CD8-positive, alpha-beta memory T cell (primary cell): ENCODE measurements at regions not wholly inside any gene's neighbourhood (a gene's known extent, or its start where the extent isn't known, plus 50 kb on each side); places are given as distances from the start of the nearest gene placed in this dataset.

Source experiments
- CTCF ChIA-PET: fragments of 350-600 bp; sonication (Branson Sonifier 250); formaldehyde crosslinking; loops from one replicate; lab custom pipeline; 2021; ENCODE audit warnings: antibody characterized with exemption; lab: Charles Lee
- POLR2A ChIA-PET: fragments of 350-600 bp; sonication (Branson Sonifier 250); formaldehyde crosslinking; loops from one replicate; lab custom pipeline; 2021; ENCODE audit warnings: antibody characterized with exemption; lab: Charles Lee
- DNase-seq, 5 donors: peaks; one replicate each; pipeline versions ENCODE4 v3.0.0 to v3.0.0-alpha.2; 2020 to 2022; ENCODE audit warnings: mixed read lengths in 1 of 5
- H3K27ac ChIP-seq: one replicate; pipeline ENCODE4 v1.7.0; 2013; ENCODE audit warnings: low read depth, mild to moderate bottlenecking, low read length, moderate library complexity
- H3K27me3 ChIP-seq: 2 replicates; pipeline ENCODE4 v1.7.0; 2013; ENCODE audit warnings: low read length, mild to moderate bottlenecking; ENCODE audit not compliant: insufficient read depth, poor library complexity, severe bottlenecking
- H3K36me3 ChIP-seq: 2 replicates; pipeline ENCODE4 v1.7.0; 2013; ENCODE audit warnings: mild to moderate bottlenecking, low read length, moderate library complexity; ENCODE audit not compliant: insufficient read depth
- H3K4me1 ChIP-seq: 2 replicates; pipeline ENCODE4 v1.7.0; 2013; ENCODE audit warnings: mild to moderate bottlenecking, low read length, moderate library complexity; ENCODE audit not compliant: insufficient read depth
- H3K4me3 ChIP-seq: 2 replicates; pipeline ENCODE4 v1.7.0; 2013; ENCODE audit warnings: mild to moderate bottlenecking, low read length
- H3K9me3 ChIP-seq: 2 replicates; pipeline ENCODE4 v1.7.0; 2013; ENCODE audit warnings: mild to moderate bottlenecking, low read length
- H3K27ac Mint-ChIP-seq, 8 donors: one replicate each; pipeline ENCODE4 v1.8.0; 2020 to 2021; ENCODE audit warnings: mixed read lengths in 8 of 8, mild to moderate bottlenecking in 6 of 8, inconsistent platforms in 3 of 8, moderate library complexity in 3 of 8
- H3K27me3 Mint-ChIP-seq, 2 donors: one replicate each; pipeline ENCODE4 v1.8.0; 2020 to 2021; ENCODE audit warnings: mixed read lengths in 2 of 2, mild to moderate bottlenecking in 1 of 2, moderate library complexity in 1 of 2
- H3K36me3 Mint-ChIP-seq, 3 donors: one replicate each; pipeline ENCODE4 v1.8.0; 2020 to 2021; ENCODE audit warnings: mixed read lengths in 3 of 3, inconsistent platforms in 1 of 3, mild to moderate bottlenecking in 1 of 3
- H3K4me1 Mint-ChIP-seq, 3 donors: one replicate each; pipeline ENCODE4 v1.8.0; 2020 to 2021; ENCODE audit warnings: mixed read lengths in 3 of 3, inconsistent platforms in 1 of 3, mild to moderate bottlenecking in 1 of 3
- H3K4me3 Mint-ChIP-seq, 7 donors: one replicate each; pipeline ENCODE4 v1.8.0; 2020 to 2021; ENCODE audit warnings: mixed read lengths in 7 of 7, mild to moderate bottlenecking in 6 of 7, moderate library complexity in 4 of 7, inconsistent platforms in 2 of 7
- H3K9me3 Mint-ChIP-seq, 5 donors: one replicate each; pipeline ENCODE4 v1.8.0; 2020 to 2022; ENCODE audit warnings: mixed read lengths in 5 of 5, mild to moderate bottlenecking in 3 of 5, moderate library complexity in 2 of 5, inconsistent platforms in 1 of 5

DNA sequence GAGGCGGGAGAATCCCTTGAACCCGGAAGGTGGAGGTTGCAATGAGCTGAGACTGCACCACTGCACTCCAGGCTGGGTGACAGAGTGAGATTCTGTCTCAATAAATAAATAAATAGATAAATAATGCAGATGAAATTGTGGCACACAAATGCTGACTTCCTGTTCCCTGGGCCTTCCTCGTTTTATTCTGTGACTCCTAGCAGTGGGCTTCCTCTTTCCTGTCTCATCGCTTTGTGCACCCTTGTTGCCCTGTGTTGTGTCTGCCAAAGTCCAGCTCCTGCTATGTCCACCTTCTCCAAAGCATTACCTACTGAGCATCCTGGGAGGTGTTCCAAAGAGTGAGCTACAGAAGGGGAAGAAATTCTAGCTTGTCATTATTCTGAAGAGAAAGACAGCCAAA lies 100.2 kb upstream of the TIAM2 start:
- Histone ChIP-seq H3K9me3 (no peaks in the 10 kb centered on the region), H3K27me3 (no peaks in the 10 kb centered on the region), H3K36me3 (no peaks in the 10 kb centered on the region), H3K27ac (no peak overlapping the region), H3K4me1 (no peaks in the 10 kb centered on the region), H3K4me3 (no peak overlapping the region)
- H3K4me1 Mint-ChIP-seq: peaks cover 0 to 2% (median 0%) of the 10 kb centered on the region in 3 donors
- no peaks in the 10 kb centered on the region for H3K9me3 Mint-ChIP-seq
- peaks cover 3 to 25% (median 10%) of the 10 kb centered on the region in 3 donors for H3K36me3 Mint-ChIP-seq
- H3K27ac Mint-ChIP-seq: peak overlapping the region in 3 of 8 donors; percentile 76 to 95 (median 79)
- H3K27me3 Mint-ChIP-seq: no peaks in the 10 kb centered on the region
- no peak for DNase-seq
- no peak overlapping the region for H3K4me3 Mint-ChIP-seq
- POLR2A ChIA-PET: no interaction called here
- CTCF ChIA-PET: no interaction called here

DNA sequence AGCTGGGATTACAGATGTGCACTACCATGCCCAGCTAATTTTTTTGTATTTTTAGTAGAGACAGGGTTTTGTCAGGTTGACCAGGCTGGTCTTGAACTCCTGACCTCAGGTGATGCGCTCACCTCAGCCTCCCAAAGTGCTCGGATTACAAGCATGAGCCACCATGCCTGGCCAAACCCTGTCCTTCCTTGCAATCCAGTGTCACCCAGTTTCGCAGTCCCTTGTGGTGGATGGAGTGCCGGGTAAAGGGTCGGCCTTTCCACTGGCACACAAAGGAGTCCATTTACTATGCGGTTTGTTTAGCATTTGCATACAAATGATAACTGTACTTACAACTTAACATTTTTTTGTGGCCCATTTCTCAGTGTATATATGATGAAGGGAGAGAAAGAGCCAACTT lies 99.3 kb upstream of the TIAM2 start:
- no peaks in the 10 kb centered on the region for H3K27me3 Mint-ChIP-seq
- peaks cover 0 to 2% (median 0%) of the 10 kb centered on the region in 3 donors for H3K4me1 Mint-ChIP-seq
- Histone ChIP-seq H3K36me3 (no peaks in the 10 kb centered on the region), H3K4me1 (no peaks in the 10 kb centered on the region), H3K4me3 (no peak overlapping the region), H3K27me3 (no peaks in the 10 kb centered on the region), H3K9me3 (no peaks in the 10 kb centered on the region), H3K27ac (no peak overlapping the region)
- peaks cover 3 to 32% (median 10%) of the 10 kb centered on the region in 3 donors for H3K36me3 Mint-ChIP-seq
- ChIA-PET POLR2A (no interaction called here), CTCF (no interaction called here)
- no peak overlapping the region for H3K27ac Mint-ChIP-seq
- H3K9me3 Mint-ChIP-seq: no peaks in the 10 kb centered on the region
- H3K4me3 Mint-ChIP-seq: no peak overlapping the region
- no peak for DNase-seq

- peaks cover 3 to 33% (median 9%) of the 10 kb centered on the region in 3 donors for H3K36me3 Mint-ChIP-seq
- no peaks in the 10 kb centered on the region for H3K4me1 ChIP-seq
- POLR2A ChIA-PET: no interaction called here
- peaks cover 0 to 2% (median 0%) of the 10 kb centered on the region in 3 donors for H3K4me1 Mint-ChIP-seq
- H3K27me3 Mint-ChIP-seq: no peaks in the 10 kb centered on the region
- DNase-seq: no peak
- H3K27me3 ChIP-seq: no peaks in the 10 kb centered on the region
- H3K27ac Mint-ChIP-seq: no peak overlapping the region
- no peaks in the 10 kb centered on the region for H3K9me3 ChIP-seq
- no peaks in the 10 kb centered on the region for H3K9me3 Mint-ChIP-seq
- H3K4me3 ChIP-seq: no peak overlapping the region
- H3K27ac ChIP-seq: no peak overlapping the region
- no peaks in the 10 kb centered on the region for H3K36me3 ChIP-seq
- CTCF ChIA-PET: no interaction called here
- no peak overlapping the region for H3K4me3 Mint-ChIP-seq
These were observed 96.3 kb upstream of the TIAM2 start for GRCh38 chr6:154898821-154899220.

DNA sequence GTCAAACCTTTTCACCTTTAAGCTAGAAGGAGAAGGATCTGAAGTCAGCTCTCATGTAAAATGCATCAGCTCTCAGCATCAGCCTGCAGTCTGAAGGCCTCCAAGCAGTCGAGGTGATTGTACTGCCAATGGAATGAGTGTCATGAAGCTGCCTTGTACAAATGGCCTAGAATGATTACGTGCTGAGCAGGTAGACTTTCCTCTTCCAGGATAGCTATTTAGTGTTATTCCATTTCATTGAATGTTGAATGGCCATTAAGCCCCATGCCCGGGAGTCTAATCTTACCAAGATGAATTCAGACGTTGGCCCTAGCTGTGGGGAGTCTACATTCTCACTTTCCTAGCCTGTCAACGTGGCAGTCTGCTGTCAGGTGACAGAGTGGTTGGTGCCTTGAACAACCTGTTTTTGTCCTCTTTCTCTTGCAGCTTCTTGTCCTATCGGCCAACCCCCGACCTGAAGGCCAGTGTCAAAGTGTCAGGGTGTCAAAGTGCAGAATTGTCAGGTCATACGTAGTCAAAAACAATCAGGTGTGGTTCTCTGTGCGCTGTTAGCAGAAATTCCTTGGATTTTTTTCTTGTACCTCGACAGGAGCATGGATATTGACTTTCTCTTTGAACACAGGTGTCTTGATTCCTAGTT lies 95.2 kb upstream of the TIAM2 start:
- peaks cover 0 to 2% (median 0%) of the 10 kb centered on the region in 5 donors for H3K9me3 Mint-ChIP-seq
- ChIA-PET CTCF (interaction anchor here (1.2 kb wide), 1 partner anchor 29 kb away, joined by 4 read pairs; no protein-coding TSS in a partner anchor), POLR2A (no interaction called here)
- H3K4me1 ChIP-seq: no peaks in the 10 kb centered on the region
- peaks cover 0 to 1% (median 0%) of the 10 kb centered on the region in 3 donors for H3K4me1 Mint-ChIP-seq
- no peaks in the 10 kb centered on the region for H3K27me3 Mint-ChIP-seq
- no peak overlapping the region for H3K4me3 Mint-ChIP-seq
- DNase-seq: no peak
- no peak overlapping the region for H3K27ac Mint-ChIP-seq
- no peak overlapping the region for H3K4me3 ChIP-seq
- H3K27me3 ChIP-seq: no peaks in the 10 kb centered on the region
- no peaks in the 10 kb centered on the region for H3K36me3 ChIP-seq
- H3K36me3 Mint-ChIP-seq: peaks cover 2 to 31% (median 7%) of the 10 kb centered on the region in 3 donors
- no peak overlapping the region for H3K27ac ChIP-seq
- no peaks in the 10 kb centered on the region for H3K9me3 ChIP-seq

GRCh38 chr6:154901876-154902552 lies 93.1 kb upstream of the TIAM2 start:
- H3K4me3 Mint-ChIP-seq: no peak overlapping the region
- Histone ChIP-seq H3K4me3 (no peak overlapping the region), H3K27me3 (no peaks in the 10 kb centered on the region), H3K9me3 (no peaks in the 10 kb centered on the region), H3K36me3 (no peaks in the 10 kb centered on the region), H3K4me1 (no peaks in the 10 kb centered on the region), H3K27ac (no peak overlapping the region)
- H3K4me1 Mint-ChIP-seq: no peaks in the 10 kb centered on the region
- no peaks in the 10 kb centered on the region for H3K27me3 Mint-ChIP-seq
- peaks cover 0 to 2% (median 0%) of the 10 kb centered on the region in 5 donors for H3K9me3 Mint-ChIP-seq
- H3K36me3 Mint-ChIP-seq: peaks cover 0 to 26% (median 0%) of the 10 kb centered on the region in 3 donors
- DNase-seq: no peak
- POLR2A ChIA-PET: no interaction called here
- CTCF ChIA-PET: no interaction called here
- H3K27ac Mint-ChIP-seq: no peak overlapping the region

DNA sequence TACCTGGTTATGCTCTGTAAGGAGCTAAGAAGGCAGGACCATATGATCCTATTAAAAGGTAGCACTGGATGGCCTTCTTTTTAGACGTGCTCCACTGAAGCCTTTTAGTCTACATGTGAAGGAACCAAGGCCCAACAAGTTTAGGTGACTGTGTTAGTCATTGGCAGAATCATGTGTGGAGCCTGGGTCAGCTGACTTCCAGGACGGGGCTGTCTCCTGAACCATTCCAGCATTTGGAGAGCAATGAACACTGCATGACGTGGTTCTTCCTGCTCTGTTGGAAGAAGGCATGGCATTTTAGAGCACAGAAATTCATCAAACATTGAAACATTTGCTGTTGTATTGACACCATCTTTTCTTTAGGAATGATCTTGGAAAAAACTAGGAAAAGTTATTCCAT lies 87.8 kb upstream of the TIAM2 start:
- Mint-ChIP-seq H3K4me1 (no peaks in the 10 kb centered on the region), H3K36me3 (peaks cover 0 to 25% (median 0%) of the 10 kb centered on the region in 3 donors), H3K4me3 (no peak overlapping the region), H3K27me3 (no peaks in the 10 kb centered on the region), H3K27ac (no peak overlapping the region), H3K9me3 (peaks cover 0 to 2% (median 0%) of the 10 kb centered on the region in 5 donors)
- ChIA-PET CTCF (no interaction called here), POLR2A (no interaction called here)
- Histone ChIP-seq H3K36me3 (no peaks in the 10 kb centered on the region), H3K27ac (no peak overlapping the region), H3K27me3 (no peaks in the 10 kb centered on the region), H3K4me3 (no peak overlapping the region), H3K4me1 (no peaks in the 10 kb centered on the region), H3K9me3 (no peaks in the 10 kb centered on the region)
- no peak for DNase-seq

GRCh38 chr6:154908723-154909122 lies 86.4 kb upstream of the TIAM2 start:
- H3K4me3 Mint-ChIP-seq: no peak overlapping the region
- ChIA-PET CTCF (interaction anchor here (1.4 to 1.8 kb wide), 2 partner anchors 12 to 16 kb away, joined by 4 read pairs; no protein-coding TSS in a partner anchor), POLR2A (no interaction called here)
- peaks cover 0 to 22% (median 3%) of the 10 kb centered on the region in 3 donors for H3K36me3 Mint-ChIP-seq
- Histone ChIP-seq H3K4me3 (no peak overlapping the region), H3K27ac (no peak overlapping the region), H3K36me3 (no peaks in the 10 kb centered on the region), H3K4me1 (no peaks in the 10 kb centered on the region), H3K27me3 (no peaks in the 10 kb centered on the region), H3K9me3 (no peaks in the 10 kb centered on the region)
- no peaks in the 10 kb centered on the region for H3K4me1 Mint-ChIP-seq
- DNase-seq: no peak
- peaks cover 0 to 2% (median 0%) of the 10 kb centered on the region in 5 donors for H3K9me3 Mint-ChIP-seq
- H3K27me3 Mint-ChIP-seq: no peaks in the 10 kb centered on the region
- no peak overlapping the region for H3K27ac Mint-ChIP-seq

- Mint-ChIP-seq H3K4me1 (no peaks in the 10 kb centered on the region), H3K36me3 (peaks cover 0 to 22% (median 3%) of the 10 kb centered on the region in 3 donors), H3K27ac (no peak overlapping the region), H3K9me3 (peaks cover 0 to under 1% (median 0%) of the 10 kb centered on the region in 5 donors), H3K27me3 (no peaks in the 10 kb centered on the region), H3K4me3 (no peak overlapping the region)
- Histone ChIP-seq H3K4me3 (no peak overlapping the region), H3K9me3 (no peaks in the 10 kb centered on the region), H3K4me1 (no peaks in the 10 kb centered on the region), H3K27ac (no peak overlapping the region), H3K36me3 (no peaks in the 10 kb centered on the region), H3K27me3 (no peaks in the 10 kb centered on the region)
- DNase-seq: no peak
- ChIA-PET CTCF (interaction anchor here (1.4 to 1.8 kb wide), 2 partner anchors 11 to 15 kb away, joined by 4 read pairs; no protein-coding TSS in a partner anchor), POLR2A (no interaction called here)
These were observed 85.8 kb upstream of the TIAM2 start for GRCh38 chr6:154909311-154909710.
